Lower leg skin (tissue), 4 donors: ENCODE measurements at regions not wholly inside any gene's neighbourhood (a gene's known extent, or its start where the extent isn't known, plus 50 kb on each side); places are given as distances from the start of the nearest gene placed in this dataset.
"Not testable (repeated sequence)": the region's sequence is repeated elsewhere in the genome, so short reads cannot be mapped to it uniquely, and the experiment has no call there.

Experiments used
- DNase-seq, 2 donors: peaks; one replicate each; pipeline ENCODE4 v3.0.0-alpha.2; 2019; ENCODE audit warnings: low spot score in 2 of 2
- H3K4me3 ChIP-seq: fragments of 200-600 bp; sonication (generic); 2 replicates; pipeline ENCODE4 v1.5.1; 2017; ENCODE audit warnings: mild to moderate bottlenecking, low read depth; ENCODE audit not compliant: poor library complexity, severe bottlenecking
- POLR2A ChIP-seq, 2 donors: fragments of 450-650 bp; IDR thresholded peaks; one replicate each; pipeline ENCODE4 v1.6.1; 2016 to 2017; ENCODE audit warnings: antibody characterized with exemption in 2 of 2, mild to moderate bottlenecking in 1 of 2, moderate library complexity in 1 of 2
- WGBS, 2 donors: methylation state at CpG; one replicate each; pipeline ENCODE4 v1.1.5; 2018; 5-methylcytosine and 5-hydroxymethylcytosine counted together
- intact Hi-C: fragments of 100-400 bp; cut with DNase I; formaldehyde crosslinking; loops from one replicate; pipeline ENCODE4 v1.15.0; 2023; ENCODE audit warnings: low total_unique reads
- TF ChIP-seq, protein P1 (sequence below), 3 donors: fragments of 450-650 bp; IDR thresholded peaks; one replicate each; pipeline ENCODE4 v1.5.1; 2016; ENCODE audit warnings: antibody characterized with exemption in 3 of 3, mild to moderate bottlenecking in 3 of 3, moderate library complexity in 2 of 3

- 81 to 82% methylated on average over 4 of the region's 4 CpGs for WGBS, 2 donors
- intact Hi-C loops: no loop called here
- no peak overlapping the region for H3K4me3 ChIP-seq
- DNase-seq: no peak
- no peak for TF ChIP-seq POLR2A (IDR thresholded peaks at IDR 0.05)
- TF ChIP-seq, protein P1, sequence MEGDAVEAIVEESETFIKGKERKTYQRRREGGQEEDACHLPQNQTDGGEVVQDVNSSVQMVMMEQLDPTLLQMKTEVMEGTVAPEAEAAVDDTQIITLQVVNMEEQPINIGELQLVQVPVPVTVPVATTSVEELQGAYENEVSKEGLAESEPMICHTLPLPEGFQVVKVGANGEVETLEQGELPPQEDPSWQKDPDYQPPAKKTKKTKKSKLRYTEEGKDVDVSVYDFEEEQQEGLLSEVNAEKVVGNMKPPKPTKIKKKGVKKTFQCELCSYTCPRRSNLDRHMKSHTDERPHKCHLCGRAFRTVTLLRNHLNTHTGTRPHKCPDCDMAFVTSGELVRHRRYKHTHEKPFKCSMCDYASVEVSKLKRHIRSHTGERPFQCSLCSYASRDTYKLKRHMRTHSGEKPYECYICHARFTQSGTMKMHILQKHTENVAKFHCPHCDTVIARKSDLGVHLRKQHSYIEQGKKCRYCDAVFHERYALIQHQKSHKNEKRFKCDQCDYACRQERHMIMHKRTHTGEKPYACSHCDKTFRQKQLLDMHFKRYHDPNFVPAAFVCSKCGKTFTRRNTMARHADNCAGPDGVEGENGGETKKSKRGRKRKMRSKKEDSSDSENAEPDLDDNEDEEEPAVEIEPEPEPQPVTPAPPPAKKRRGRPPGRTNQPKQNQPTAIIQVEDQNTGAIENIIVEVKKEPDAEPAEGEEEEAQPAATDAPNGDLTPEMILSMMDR (IDR thresholded peaks at IDR 0.05): no peak
Observed at GRCh38 chr4:69030326-69030725, 65.9 kb upstream of the UGT2B7 start.

GRCh38 chr4:69032847-69033638 lies 63.2 kb upstream of the UGT2B7 start:
- TF ChIP-seq POLR2A (IDR thresholded peaks at IDR 0.05): no peak
- TF ChIP-seq, protein P1 (IDR thresholded peaks at IDR 0.05): no peak
- no peak for DNase-seq
- WGBS, 2 donors: 57 to 63% methylated on average over 2 of the region's 2 CpGs
- intact Hi-C loops: no loop called here
- no peak overlapping the region for H3K4me3 ChIP-seq

DNA sequence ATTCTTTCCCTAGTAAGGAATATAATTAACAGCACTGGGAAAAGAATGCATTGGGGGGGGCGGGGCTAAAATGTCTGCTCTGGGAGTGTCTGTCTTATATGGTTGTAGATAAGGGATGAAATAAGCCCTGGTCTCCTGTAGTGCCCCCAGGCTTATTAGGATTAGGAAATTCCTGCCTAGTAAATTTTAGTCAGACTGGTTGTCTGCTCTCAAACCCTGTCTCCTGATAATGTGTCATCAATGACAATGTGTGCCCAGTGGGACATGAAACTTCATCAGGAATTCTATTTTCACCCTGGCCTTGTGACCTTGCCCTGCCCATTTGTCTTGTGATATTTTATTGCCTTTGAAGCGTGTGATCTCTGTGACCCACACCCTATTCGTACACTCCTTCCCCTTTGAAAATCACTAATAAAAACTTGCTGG lies 61.9 kb upstream of the UGT2B7 start:
- H3K4me3 ChIP-seq, intact Hi-C loops, DNase-seq: not testable (repeated sequence)
- WGBS, 2 donors: 43 to 59% methylated on average over 3 of the region's 3 CpGs

- H3K4me3 ChIP-seq: no peak overlapping the region
- DNase-seq: no peak
- TF ChIP-seq POLR2A (IDR thresholded peaks at IDR 0.05): no peak
- TF ChIP-seq, protein P1 (IDR thresholded peaks at IDR 0.05): no peak
- 71 to 77% methylated on average over 4 of the region's 4 CpGs for WGBS, 2 donors
- intact Hi-C loops: loop anchor here (5.0 kb wide), 1 partner anchor 1469 kb away; no protein-coding TSS in a partner anchor
Observed at GRCh38 chr4:69038582-69038981, 57.7 kb upstream of the UGT2B7 start.

- no peak for TF ChIP-seq POLR2A (IDR thresholded peaks at IDR 0.05)
- TF ChIP-seq, protein P1 (IDR thresholded peaks at IDR 0.05): no peak
- no peak for DNase-seq
- intact Hi-C loops: loop anchor here (5.0 kb wide), 1 partner anchor 1468 kb away; no protein-coding TSS in a partner anchor
- WGBS, 2 donors: 88 to 96% methylated on average over 2 of the region's 2 CpGs
- no peak overlapping the region for H3K4me3 ChIP-seq
Observed at GRCh38 chr4:69039071-69039470, 57.2 kb upstream of the UGT2B7 start.

DNA sequence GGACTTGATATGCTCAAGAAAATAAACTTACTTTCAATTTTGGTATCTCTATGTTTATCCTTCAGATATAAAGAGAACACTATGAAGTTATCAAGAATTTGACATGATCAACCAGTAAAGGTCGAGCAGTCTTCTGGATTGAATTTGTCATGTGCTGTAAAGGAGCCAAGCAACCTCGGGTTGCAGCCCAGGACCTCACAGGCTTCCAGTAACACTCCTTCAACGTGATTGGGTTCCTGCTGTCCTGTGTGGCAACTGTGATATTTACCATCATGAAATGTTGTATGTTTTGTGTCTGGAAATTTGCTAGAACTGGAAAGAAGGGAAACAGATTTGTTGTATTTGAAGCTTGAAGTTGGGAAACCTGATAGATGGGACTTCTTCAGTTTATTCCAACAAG lies 52.0 kb upstream of the UGT2B7 start:
- no peak overlapping the region for H3K4me3 ChIP-seq
- intact Hi-C loops: loop anchor here (5.0 kb wide), 1 partner anchor 1037 kb away; no protein-coding TSS in a partner anchor
- TF ChIP-seq POLR2A (IDR thresholded peaks at IDR 0.05): no peak
- TF ChIP-seq, protein P1 (IDR thresholded peaks at IDR 0.05): no peak
- no peak for DNase-seq
- WGBS, 2 donors: 59 to 62% methylated on average over 3 of the region's 3 CpGs
